ENCODE measurements at regions not wholly inside any gene's neighbourhood (a gene's known extent, or its start where the extent isn't known, plus 50 kb on each side); places are given as distances from the start of the nearest gene placed in this dataset.
"Not testable (repeated sequence)": the region's sequence is repeated elsewhere in the genome, so short reads cannot be mapped to it uniquely, and the experiment has no call there.

- not testable (repeated sequence) for DNase-seq (ENCODE audit: low read depth)
Observed at GRCh38 chr1:2851918-2852317, 50.4 kb upstream of the TTC34 start.

GRCh38 chr1:2853711-2854110, 52.2 kb upstream of the TTC34 start:
- DNase-seq (ENCODE audit: low read depth) = no peak

- DNase-seq (ENCODE audit: low read depth) = no peak
Observed at GRCh38 chr1:2854151-2854550, 52.7 kb upstream of the TTC34 start.

GRCh38 chr1:2854611-2855010, 53.1 kb upstream of the TTC34 start:
- DNase-seq (ENCODE audit: low read depth) = no peak

- no peak for DNase-seq (ENCODE audit: low read depth)
Observed at GRCh38 chr1:2855206-2856065, 53.9 kb upstream of the TTC34 start.

- no peak for DNase-seq (ENCODE audit: low read depth)
Observed at GRCh38 chr1:2856066-2856390, 54.5 kb upstream of the TTC34 start.

GRCh38 chr1:2856676-2857375, 55.3 kb upstream of the TTC34 start:
- no peak for DNase-seq (ENCODE audit: low read depth)

GRCh38 chr1:2857521-2857920, 56.0 kb upstream of the TTC34 start:
- no peak for DNase-seq (ENCODE audit: low read depth)

- no peak for DNase-seq (ENCODE audit: low read depth)
Observed at GRCh38 chr1:2858676-2859075, 57.2 kb upstream of the TTC34 start.

- no peak for DNase-seq (ENCODE audit: low read depth)
Observed at GRCh38 chr1:2859219-2859880, 57.9 kb upstream of the TTC34 start.

- DNase-seq (ENCODE audit: low read depth) = no peak
Observed at GRCh38 chr1:2859881-2860430, 58.5 kb upstream of the TTC34 start.

- DNase-seq (ENCODE audit: low read depth) = no peak
Observed at GRCh38 chr1:2860476-2861142, 59.1 kb upstream of the TTC34 start.

GRCh38 chr1:2861143-2861987, 59.9 kb upstream of the TTC34 start:
- no peak for DNase-seq (ENCODE audit: low read depth)

GRCh38 chr1:2861988-2862813, 60.7 kb upstream of the TTC34 start:
- DNase-seq (ENCODE audit: low read depth) = no peak

GRCh38 chr1:2862814-2863647, 61.5 kb upstream of the TTC34 start:
- no peak for DNase-seq (ENCODE audit: low read depth)

- DNase-seq (ENCODE audit: low read depth) = no peak
Observed at GRCh38 chr1:2863648-2863963, 62.1 kb upstream of the TTC34 start.

- no peak for DNase-seq (ENCODE audit: low read depth)
Observed at GRCh38 chr1:2864203-2864905, 62.9 kb upstream of the TTC34 start.

- no peak for DNase-seq (ENCODE audit: low read depth)
Observed at GRCh38 chr1:2865000-2865399, 63.5 kb upstream of the TTC34 start.

Measured in activated T-cell treated with anti-CD3 and anti-CD28 coated beads for 48 hours (primary cell).